Spleen (tissue), 7 donors: ENCODE measurements at regions not wholly inside any gene's neighbourhood (a gene's known extent, or its start where the extent isn't known, plus 50 kb on each side); places are given as distances from the start of the nearest gene placed in this dataset.

Experiments used
- POLR2A ChIP-seq, 3 donors: fragments of 450-650 bp; IDR thresholded peaks; one replicate each; pipeline ENCODE4 v1.5.1; 2017; ENCODE audit warnings: antibody characterized with exemption in 3 of 3, mild to moderate bottlenecking in 1 of 3
- POLR2AphosphoS5 ChIP-seq, 3 donors: sonication (generic); formaldehyde crosslinking; IDR thresholded peaks; one replicate each; pipeline ENCODE4 v1.5.1; 2017; ENCODE audit warnings: antibody characterized with exemption in 3 of 3
- TF ChIP-seq, protein P1 (sequence below), 11 experiments: fragments of 200-600 bp in 7 of 11; fragments of 450-650 bp in 4 of 11; sonication (generic) in 4 of 11; IDR thresholded peaks in 8 of 11; conservative IDR thresholded peaks in 3 of 11; 1 replicate in 7 of 11; 2 replicates in 4 of 11; pipeline versions ENCODE4 v1.4.0 to v1.8.0; 2016 to 2021; ENCODE audit warnings: antibody characterized with exemption in 11 of 11, inconsistent platforms in 4 of 11, mild to moderate bottlenecking in 1 of 11
- donor health status: DM: no; HTN: no; CAD: no; lungs with moderate emphysema.
- donor health status: DM: no; HTN: no; CAD: no.
- donor health status: DM: no; HTN: no; CAD: no.

DNA sequence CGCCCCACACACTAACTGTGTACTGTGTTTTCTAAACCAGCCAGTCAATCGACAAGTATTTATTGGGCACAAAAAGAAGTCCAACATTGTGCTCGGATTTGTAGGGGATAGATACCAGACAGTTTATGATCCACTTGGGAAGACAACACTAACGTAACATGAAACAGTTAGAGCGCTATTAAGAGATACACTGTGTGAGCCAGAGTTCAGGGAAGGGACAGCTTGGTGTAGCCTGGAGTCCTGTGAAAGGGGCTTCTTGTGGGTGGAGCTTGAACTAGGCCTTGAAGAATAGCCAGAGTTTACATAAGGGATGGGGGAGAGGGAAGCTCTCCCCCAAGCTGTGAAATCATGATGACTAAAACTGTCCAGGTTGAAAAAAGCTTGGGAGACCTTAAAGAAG lies 176.4 kb upstream of the TCF4 start:
- TF ChIP-seq, protein P1, sequence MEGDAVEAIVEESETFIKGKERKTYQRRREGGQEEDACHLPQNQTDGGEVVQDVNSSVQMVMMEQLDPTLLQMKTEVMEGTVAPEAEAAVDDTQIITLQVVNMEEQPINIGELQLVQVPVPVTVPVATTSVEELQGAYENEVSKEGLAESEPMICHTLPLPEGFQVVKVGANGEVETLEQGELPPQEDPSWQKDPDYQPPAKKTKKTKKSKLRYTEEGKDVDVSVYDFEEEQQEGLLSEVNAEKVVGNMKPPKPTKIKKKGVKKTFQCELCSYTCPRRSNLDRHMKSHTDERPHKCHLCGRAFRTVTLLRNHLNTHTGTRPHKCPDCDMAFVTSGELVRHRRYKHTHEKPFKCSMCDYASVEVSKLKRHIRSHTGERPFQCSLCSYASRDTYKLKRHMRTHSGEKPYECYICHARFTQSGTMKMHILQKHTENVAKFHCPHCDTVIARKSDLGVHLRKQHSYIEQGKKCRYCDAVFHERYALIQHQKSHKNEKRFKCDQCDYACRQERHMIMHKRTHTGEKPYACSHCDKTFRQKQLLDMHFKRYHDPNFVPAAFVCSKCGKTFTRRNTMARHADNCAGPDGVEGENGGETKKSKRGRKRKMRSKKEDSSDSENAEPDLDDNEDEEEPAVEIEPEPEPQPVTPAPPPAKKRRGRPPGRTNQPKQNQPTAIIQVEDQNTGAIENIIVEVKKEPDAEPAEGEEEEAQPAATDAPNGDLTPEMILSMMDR (IDR thresholded peaks at IDR 0.05 in 8 of 11, conservative IDR thresholded peaks at IDR 0.05 in 3 of 11): no peak
- TF ChIP-seq POLR2A (IDR thresholded peaks at IDR 0.05) (no peak), POLR2AphosphoS5 (IDR thresholded peaks at IDR 0.05) (no peak)
